ENCODE measurements at regions not wholly inside any gene's neighbourhood (a gene's known extent, or its start where the extent isn't known, plus 50 kb on each side); places are given as distances from the start of the nearest gene placed in this dataset.
A peak's percentile ranks its signal among the peaks of the same experiment; 100 is the strongest.

DNA sequence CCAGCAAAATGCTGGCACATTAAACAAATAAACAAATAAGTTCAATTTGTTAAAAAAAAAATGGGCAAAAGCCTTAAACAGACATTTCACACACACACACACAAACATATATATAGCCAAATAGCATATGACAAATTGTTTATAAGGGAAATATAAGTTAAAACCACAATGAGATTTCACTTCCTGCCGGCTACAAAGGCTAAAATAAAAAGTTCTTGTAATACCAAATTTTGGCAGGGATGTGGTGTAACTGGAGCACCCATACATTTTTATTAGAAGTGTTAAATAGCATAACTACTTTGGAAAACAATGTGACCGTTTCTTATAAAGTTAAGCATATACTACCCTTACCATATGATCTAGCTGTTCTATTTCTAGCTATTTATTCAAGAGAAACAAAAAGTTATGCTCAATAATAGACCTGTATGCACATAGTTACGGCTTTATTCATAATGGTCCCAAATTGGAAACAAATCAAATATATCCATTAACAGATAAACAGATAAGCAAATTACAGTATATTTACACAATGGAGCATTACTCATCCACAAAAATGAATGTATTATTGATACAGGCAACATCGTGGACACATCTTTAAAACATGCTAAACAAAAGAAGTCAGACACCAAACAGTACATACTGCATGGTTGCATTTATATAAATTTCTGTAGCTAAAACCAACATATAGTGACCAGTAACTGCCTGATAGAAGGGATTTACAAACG lies 93.9 kb downstream of the EOMES start:
- Histone ChIP-seq H4K20me1 (ENCODE audit: insufficient read depth, low read length) (no peaks in the 10 kb centered on the region), H3K36me3 (ENCODE audit: insufficient read depth, low read length) (no peaks in the 10 kb centered on the region), H2AFZ (ENCODE audit: low read depth, low read length) (no peak overlapping the region), H3K27ac (ENCODE audit: low read depth, low read length) (no peak overlapping the region), H3K9me3 (ENCODE audit: insufficient read depth, low read depth, low read length) (no peaks in the 10 kb centered on the region), H3K4me2 (ENCODE audit: low read length) (no peak overlapping the region), H3K4me3 (ENCODE audit: insufficient read depth, low read depth, low read length) (no peak overlapping the region), H3K4me1 (ENCODE audit: insufficient read depth, low read length) (peaks cover 6% of the 10 kb centered on the region), H3K27me3 (ENCODE audit: insufficient read depth, low read length) (no peaks in the 10 kb centered on the region), H3K79me2 (ENCODE audit: insufficient read depth, low read length) (no peaks in the 10 kb centered on the region), H3K9ac (ENCODE audit: low read length) (no peak overlapping the region)
- Mint-ChIP-seq H3K4me3 (ENCODE audit: unreplicated experiment) (no peak overlapping the region), H3K36me3 (ENCODE audit: low read depth, unreplicated experiment) (no peaks in the 10 kb centered on the region), H3K9me3 (ENCODE audit: unreplicated experiment) (no peaks in the 10 kb centered on the region), H3K4me1 (ENCODE audit: low read depth, unreplicated experiment) (no peaks in the 10 kb centered on the region), H3K27ac (ENCODE audit: unreplicated experiment) (no peak overlapping the region), H3K27me3 (ENCODE audit: low read depth, unreplicated experiment) (peaks cover 6% of the 10 kb centered on the region)
- FAIRE-seq, result no peak
- TF ChIP-seq EZH2 (IDR thresholded peaks at IDR 0.05; ENCODE audit: insufficient read depth, low read length), result no peak
- TF ChIP-seq, protein P1, sequence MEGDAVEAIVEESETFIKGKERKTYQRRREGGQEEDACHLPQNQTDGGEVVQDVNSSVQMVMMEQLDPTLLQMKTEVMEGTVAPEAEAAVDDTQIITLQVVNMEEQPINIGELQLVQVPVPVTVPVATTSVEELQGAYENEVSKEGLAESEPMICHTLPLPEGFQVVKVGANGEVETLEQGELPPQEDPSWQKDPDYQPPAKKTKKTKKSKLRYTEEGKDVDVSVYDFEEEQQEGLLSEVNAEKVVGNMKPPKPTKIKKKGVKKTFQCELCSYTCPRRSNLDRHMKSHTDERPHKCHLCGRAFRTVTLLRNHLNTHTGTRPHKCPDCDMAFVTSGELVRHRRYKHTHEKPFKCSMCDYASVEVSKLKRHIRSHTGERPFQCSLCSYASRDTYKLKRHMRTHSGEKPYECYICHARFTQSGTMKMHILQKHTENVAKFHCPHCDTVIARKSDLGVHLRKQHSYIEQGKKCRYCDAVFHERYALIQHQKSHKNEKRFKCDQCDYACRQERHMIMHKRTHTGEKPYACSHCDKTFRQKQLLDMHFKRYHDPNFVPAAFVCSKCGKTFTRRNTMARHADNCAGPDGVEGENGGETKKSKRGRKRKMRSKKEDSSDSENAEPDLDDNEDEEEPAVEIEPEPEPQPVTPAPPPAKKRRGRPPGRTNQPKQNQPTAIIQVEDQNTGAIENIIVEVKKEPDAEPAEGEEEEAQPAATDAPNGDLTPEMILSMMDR (IDR thresholded peaks at IDR 0.05; ENCODE audit: insufficient read depth, low read depth, low read length), result no peak
- DNase-seq (ENCODE audit: low read depth), result no peak

DNA sequence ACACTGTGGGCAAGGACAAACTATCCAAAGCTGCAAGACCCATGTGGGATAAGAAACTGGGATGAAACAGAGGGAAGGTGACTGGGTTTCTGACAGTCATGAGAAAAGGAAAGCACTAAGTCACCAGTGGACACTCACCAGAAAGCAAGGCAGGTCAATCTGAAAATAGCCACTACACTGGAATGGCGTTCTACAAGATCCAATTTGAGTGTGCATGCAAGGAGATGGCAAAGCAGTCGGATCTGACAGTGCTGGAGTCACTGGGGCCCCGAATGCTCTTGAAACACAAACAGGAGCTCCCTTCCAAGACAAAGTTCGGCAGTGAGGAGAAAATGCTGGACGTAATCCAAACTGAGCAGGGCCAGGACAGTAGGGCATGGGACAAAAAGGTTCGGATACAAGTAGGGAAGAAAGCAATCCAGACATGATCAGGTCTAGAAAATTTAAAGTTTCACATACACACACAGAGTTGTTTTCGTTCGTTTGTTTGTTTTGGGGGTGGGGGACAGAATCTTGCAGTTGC lies 95.5 kb downstream of the EOMES start:
- Histone ChIP-seq H3K4me3 (ENCODE audit: insufficient read depth, low read depth, low read length) (no peak overlapping the region), H3K4me1 (ENCODE audit: insufficient read depth, low read length) (peaks cover 5% of the 10 kb centered on the region), H3K79me2 (ENCODE audit: insufficient read depth, low read length) (no peaks in the 10 kb centered on the region), H2AFZ (ENCODE audit: low read depth, low read length) (peak overlapping the region; percentile 31), H3K9me3 (ENCODE audit: insufficient read depth, low read depth, low read length) (no peaks in the 10 kb centered on the region), H3K9ac (ENCODE audit: low read length) (no peak overlapping the region), H3K4me2 (ENCODE audit: low read length) (no peak overlapping the region), H3K36me3 (ENCODE audit: insufficient read depth, low read length) (no peaks in the 10 kb centered on the region), H4K20me1 (ENCODE audit: insufficient read depth, low read length) (no peaks in the 10 kb centered on the region), H3K27ac (ENCODE audit: low read depth, low read length) (no peak overlapping the region), H3K27me3 (ENCODE audit: insufficient read depth, low read length) (no peaks in the 10 kb centered on the region)
- H3K27me3 Mint-ChIP-seq (ENCODE audit: low read depth, unreplicated experiment), result peaks cover 6% of the 10 kb centered on the region
- no peak for TF ChIP-seq EZH2 (IDR thresholded peaks at IDR 0.05; ENCODE audit: insufficient read depth, low read length)
- TF ChIP-seq, protein P1 (IDR thresholded peaks at IDR 0.05; ENCODE audit: insufficient read depth, low read depth, low read length), result no peak
- no peaks in the 10 kb centered on the region for H3K9me3 Mint-ChIP-seq (ENCODE audit: unreplicated experiment)
- no peak overlapping the region for H3K4me3 Mint-ChIP-seq (ENCODE audit: unreplicated experiment)
- H3K4me1 Mint-ChIP-seq (ENCODE audit: low read depth, unreplicated experiment), result no peaks in the 10 kb centered on the region
- FAIRE-seq, result no peak
- H3K36me3 Mint-ChIP-seq (ENCODE audit: low read depth, unreplicated experiment), result no peaks in the 10 kb centered on the region
- H3K27ac Mint-ChIP-seq (ENCODE audit: unreplicated experiment), result no peak overlapping the region
- DNase-seq (ENCODE audit: low read depth), result no peak

DNA sequence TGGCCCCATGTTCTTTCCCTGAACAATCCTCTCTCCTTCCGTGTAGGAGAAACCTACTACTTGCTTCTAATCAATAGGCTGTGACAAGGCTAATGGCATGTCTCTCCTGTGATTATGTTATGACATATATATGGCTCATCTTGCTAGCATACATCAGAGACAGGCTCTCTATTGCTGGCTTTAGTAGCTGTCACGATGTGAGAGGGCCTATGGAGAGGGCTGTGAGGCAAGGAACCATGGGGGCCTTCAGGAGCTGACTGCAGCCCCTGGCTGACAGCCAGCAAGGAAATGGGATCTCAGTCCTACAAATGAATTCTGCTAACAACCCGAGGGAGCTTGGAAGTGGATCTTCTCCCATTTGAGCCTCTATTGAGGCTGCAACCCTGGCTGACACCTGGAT lies 96.3 kb downstream of the EOMES start:
- TF ChIP-seq EZH2 (IDR thresholded peaks at IDR 0.05; ENCODE audit: insufficient read depth, low read length), result no peak
- TF ChIP-seq, protein P1 (IDR thresholded peaks at IDR 0.05; ENCODE audit: insufficient read depth, low read depth, low read length), result no peak
- no peak for FAIRE-seq
- DNase-seq (ENCODE audit: low read depth), result no peak
- Histone ChIP-seq H3K79me2 (ENCODE audit: insufficient read depth, low read length) (no peaks in the 10 kb centered on the region), H3K36me3 (ENCODE audit: insufficient read depth, low read length) (no peaks in the 10 kb centered on the region), H3K27ac (ENCODE audit: low read depth, low read length) (no peak overlapping the region), H3K4me3 (ENCODE audit: insufficient read depth, low read depth, low read length) (no peak overlapping the region), H2AFZ (ENCODE audit: low read depth, low read length) (no peak overlapping the region), H3K4me1 (ENCODE audit: insufficient read depth, low read length) (peaks cover 5% of the 10 kb centered on the region), H3K4me2 (ENCODE audit: low read length) (no peak overlapping the region), H3K27me3 (ENCODE audit: insufficient read depth, low read length) (no peaks in the 10 kb centered on the region), H3K9me3 (ENCODE audit: insufficient read depth, low read depth, low read length) (no peaks in the 10 kb centered on the region), H3K9ac (ENCODE audit: low read length) (no peak overlapping the region), H4K20me1 (ENCODE audit: insufficient read depth, low read length) (no peaks in the 10 kb centered on the region)
- Mint-ChIP-seq H3K27ac (ENCODE audit: unreplicated experiment) (no peak overlapping the region), H3K9me3 (ENCODE audit: unreplicated experiment) (peaks cover 5% of the 10 kb centered on the region), H3K4me3 (ENCODE audit: unreplicated experiment) (no peak overlapping the region), H3K27me3 (ENCODE audit: low read depth, unreplicated experiment) (peaks cover 6% of the 10 kb centered on the region), H3K36me3 (ENCODE audit: low read depth, unreplicated experiment) (no peaks in the 10 kb centered on the region), H3K4me1 (ENCODE audit: low read depth, unreplicated experiment) (no peaks in the 10 kb centered on the region)

All from astrocyte (in vitro differentiated cells and primary cell).